Keratinocyte (primary cell): ENCODE measurements at regions not wholly inside any gene's neighbourhood (a gene's known extent, or its start where the extent isn't known, plus 50 kb on each side); places are given as distances from the start of the nearest gene placed in this dataset.
A peak's percentile ranks its signal among the peaks of the same experiment; 100 is the strongest.

Source experiments
- DNase-seq: peaks from one replicate; pipeline ENCODE4 v3.0.0-alpha.2; 2011; ENCODE audit warnings: low read depth, missing footprints, low spot score
- FAIRE-seq: peaks from 2 replicates; lab custom pipeline; 2011; peaks lifted over from hg19 to GRCh38; lab: Jason Lieb, UNC
- H2AFZ ChIP-seq: 2 replicates; pipeline ENCODE4 v1.6.0; 2012; ENCODE audit warnings: low read length, control low read depth, inconsistent platforms; ENCODE audit not compliant: control insufficient read depth
- H3K27ac ChIP-seq: 2 replicates; pipeline ENCODE4 v1.5.1; 2011; ENCODE audit warnings: low read length; ENCODE audit not compliant: control insufficient read depth, insufficient read depth
- H3K27me3 ChIP-seq: 3 replicates; pipeline ENCODE4 v1.6.0; 2011; ENCODE audit warnings: low read length; ENCODE audit not compliant: control insufficient read depth, insufficient read depth; ENCODE audit errors: extremely low read depth
- H3K36me3 ChIP-seq, 2 experiments: 2 replicates in 1 of 2; 3 replicates in 1 of 2; pipeline ENCODE4 v1.5.1; 2011; ENCODE audit warnings: low read length in 2 of 2, mild to moderate bottlenecking in 1 of 2; ENCODE audit not compliant: control insufficient read depth in 2 of 2, insufficient read depth in 2 of 2; ENCODE audit errors: extremely low read depth in 1 of 2
- H3K4me1 ChIP-seq: 3 replicates; pipeline ENCODE4 v1.5.1; 2011; ENCODE audit warnings: low read length; ENCODE audit not compliant: control insufficient read depth, insufficient read depth; ENCODE audit errors: extremely low read depth
- H3K4me2 ChIP-seq: 3 replicates; pipeline ENCODE4 v1.6.0; 2011; ENCODE audit warnings: low read depth, low read length; ENCODE audit not compliant: control insufficient read depth, insufficient read depth; ENCODE audit errors: extremely low read depth
- H3K4me3 ChIP-seq, 3 experiments: fragments of 200-600 bp in 1 of 3; sonication (generic) in 1 of 3; 2 replicates in 2 of 3; 3 replicates in 1 of 3; pipeline ENCODE4 v1.5.1; 2011 to 2016; ENCODE audit warnings: low read length in 3 of 3, mild to moderate bottlenecking in 3 of 3, control low read depth in 2 of 3, inconsistent platforms in 1 of 3, low read depth in 1 of 3, mixed read lengths in 1 of 3, mixed run types in 1 of 3, moderate library complexity in 1 of 3; ENCODE audit not compliant: control insufficient read depth in 2 of 3, insufficient read depth in 2 of 3; ENCODE audit errors: extremely low read depth in 1 of 3
- H3K79me2 ChIP-seq: 2 replicates; pipeline ENCODE4 v1.6.0; 2012; ENCODE audit warnings: low read length; ENCODE audit not compliant: control insufficient read depth, insufficient read depth
- H3K9ac ChIP-seq: 3 replicates; pipeline ENCODE4 v1.6.0; 2011; ENCODE audit warnings: low read length; ENCODE audit not compliant: control insufficient read depth, insufficient read depth; ENCODE audit errors: extremely low read depth
- H3K9me1 ChIP-seq: 3 replicates; pipeline ENCODE4 v1.6.0; 2011; ENCODE audit warnings: low read length; ENCODE audit not compliant: control insufficient read depth, insufficient read depth; ENCODE audit errors: extremely low read depth
- H3K9me3 ChIP-seq: 2 replicates; pipeline ENCODE4 v1.5.1; 2012; ENCODE audit warnings: low read depth, low read length; ENCODE audit not compliant: control insufficient read depth
- H4K20me1 ChIP-seq: 3 replicates; pipeline ENCODE4 v1.6.0; 2011; ENCODE audit warnings: low read length; ENCODE audit not compliant: control insufficient read depth, insufficient read depth; ENCODE audit errors: extremely low read depth
- EZH2 ChIP-seq: IDR thresholded peaks from one replicate; pipeline ENCODE4 v1.6.1; 2012; ENCODE audit warnings: inconsistent platforms, mild to moderate bottlenecking, low read length, moderate library complexity
- dilution Hi-C: fragments of 300-500 bp; cut with MboI; formaldehyde crosslinking; loops from one replicate; pipeline ENCODE4 v1.7.0; 2020; ENCODE audit warnings: low sequenced_read_pairs; ENCODE audit not compliant: extremely low pct_ligation_motif_present
- TF ChIP-seq, protein P1 (sequence below), 3 experiments: IDR thresholded peaks in 1 of 3; conservative IDR thresholded peaks in 1 of 3; optimal IDR thresholded peaks in 1 of 3; 2 replicates in 2 of 3; 3 replicates in 1 of 3; pipeline versions ENCODE3 to v1.5.1; 2011; ENCODE audit warnings: low read length in 3 of 3, mild to moderate bottlenecking in 3 of 3, moderate library complexity in 2 of 3, control low read depth in 1 of 3, inconsistent platforms in 1 of 3; ENCODE audit not compliant: insufficient read depth in 2 of 3; ENCODE audit errors: extremely low read depth in 1 of 3

DNA sequence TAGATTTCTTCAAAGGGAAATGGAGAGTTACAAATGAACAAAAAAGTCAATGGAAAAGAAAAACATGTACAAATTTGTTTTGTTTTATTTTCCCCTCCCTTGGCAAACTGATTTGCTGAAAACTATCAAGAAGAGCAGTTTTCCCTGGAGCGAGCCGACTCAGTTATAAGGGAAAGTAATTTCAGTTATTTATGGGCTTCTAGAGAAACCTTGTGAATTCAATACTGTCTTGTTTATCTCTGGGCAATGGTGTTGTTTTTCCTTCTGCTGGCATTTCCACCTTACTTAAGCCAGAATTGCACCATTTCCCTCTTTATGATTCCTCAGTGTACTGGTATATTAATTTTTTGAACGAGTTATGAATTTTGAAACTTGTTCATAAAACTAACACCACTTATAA lies 1163.6 kb downstream of the CDH12 start:
- no peaks in the 10 kb centered on the region for H3K9me1 ChIP-seq
- TF ChIP-seq EZH2, result no peak
- TF ChIP-seq, protein P1, sequence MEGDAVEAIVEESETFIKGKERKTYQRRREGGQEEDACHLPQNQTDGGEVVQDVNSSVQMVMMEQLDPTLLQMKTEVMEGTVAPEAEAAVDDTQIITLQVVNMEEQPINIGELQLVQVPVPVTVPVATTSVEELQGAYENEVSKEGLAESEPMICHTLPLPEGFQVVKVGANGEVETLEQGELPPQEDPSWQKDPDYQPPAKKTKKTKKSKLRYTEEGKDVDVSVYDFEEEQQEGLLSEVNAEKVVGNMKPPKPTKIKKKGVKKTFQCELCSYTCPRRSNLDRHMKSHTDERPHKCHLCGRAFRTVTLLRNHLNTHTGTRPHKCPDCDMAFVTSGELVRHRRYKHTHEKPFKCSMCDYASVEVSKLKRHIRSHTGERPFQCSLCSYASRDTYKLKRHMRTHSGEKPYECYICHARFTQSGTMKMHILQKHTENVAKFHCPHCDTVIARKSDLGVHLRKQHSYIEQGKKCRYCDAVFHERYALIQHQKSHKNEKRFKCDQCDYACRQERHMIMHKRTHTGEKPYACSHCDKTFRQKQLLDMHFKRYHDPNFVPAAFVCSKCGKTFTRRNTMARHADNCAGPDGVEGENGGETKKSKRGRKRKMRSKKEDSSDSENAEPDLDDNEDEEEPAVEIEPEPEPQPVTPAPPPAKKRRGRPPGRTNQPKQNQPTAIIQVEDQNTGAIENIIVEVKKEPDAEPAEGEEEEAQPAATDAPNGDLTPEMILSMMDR (optimal IDR thresholded peaks at IDR 0.05 in 1 of 3, IDR thresholded peaks at IDR 0.05 in 1 of 3, conservative IDR thresholded peaks at IDR 0.05 in 1 of 3; ENCODE audit: extremely low read depth in 1 of 3, insufficient read depth in 2 of 3, low read length in 3 of 3), result no peak
- dilution Hi-C loops, result no loop called here
- FAIRE-seq (peak; percentile 49), DNase-seq (no peak)
- no peak overlapping the region for H3K4me3 ChIP-seq
- H3K4me1 ChIP-seq, result peaks cover 18% of the 10 kb centered on the region
- no peaks in the 10 kb centered on the region for H3K36me3 ChIP-seq
- no peak overlapping the region for H2AFZ ChIP-seq
- no peaks in the 10 kb centered on the region for H3K79me2 ChIP-seq
- H3K9me3 ChIP-seq, result no peaks in the 10 kb centered on the region
- H3K9ac ChIP-seq, result no peak overlapping the region
- H3K4me2 ChIP-seq, result no peak overlapping the region
- H4K20me1 ChIP-seq, result no peaks in the 10 kb centered on the region
- H3K27ac ChIP-seq, result no peak overlapping the region
- H3K27me3 ChIP-seq, result no peaks in the 10 kb centered on the region

DNA sequence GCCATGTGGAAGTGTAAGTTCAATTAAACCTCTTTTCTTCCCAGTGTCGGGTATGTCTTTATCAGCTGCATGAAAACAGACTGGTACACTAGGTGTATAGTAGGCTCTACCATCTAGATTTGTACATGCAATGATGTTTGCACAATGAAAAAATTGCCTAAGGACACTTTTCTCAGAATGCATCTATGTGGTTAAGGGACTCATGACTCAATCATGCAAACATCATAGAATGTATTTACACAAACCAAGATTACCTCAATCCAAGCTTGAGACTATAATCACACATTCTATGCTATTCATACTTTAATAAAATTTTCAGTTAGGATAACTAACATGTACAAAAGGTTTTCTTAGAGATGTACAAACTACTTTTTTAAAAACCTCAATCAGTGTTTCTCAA lies 1164.5 kb downstream of the CDH12 start:
- Histone ChIP-seq H3K4me3 (no peak overlapping the region), H3K79me2 (no peaks in the 10 kb centered on the region), H4K20me1 (no peaks in the 10 kb centered on the region), H3K36me3 (no peaks in the 10 kb centered on the region), H3K27ac (no peak overlapping the region), H3K9me1 (no peaks in the 10 kb centered on the region), H3K4me2 (no peak overlapping the region), H3K27me3 (no peaks in the 10 kb centered on the region), H3K9me3 (no peaks in the 10 kb centered on the region), H3K4me1 (peaks cover 17% of the 10 kb centered on the region), H3K9ac (no peak overlapping the region), H2AFZ (no peak overlapping the region)
- DNase-seq (peak; percentile 26), FAIRE-seq (peak; percentile 85)
- dilution Hi-C loops, result no loop called here
- TF ChIP-seq, protein P1 (optimal IDR thresholded peaks at IDR 0.05 in 1 of 3, IDR thresholded peaks at IDR 0.05 in 1 of 3, conservative IDR thresholded peaks at IDR 0.05 in 1 of 3; ENCODE audit: extremely low read depth in 1 of 3, insufficient read depth in 2 of 3, low read length in 3 of 3), result no peak
